Nephron progenitor cell (in vitro differentiated cells): ENCODE measurements at regions not wholly inside any gene's neighbourhood (a gene's known extent, or its start where the extent isn't known, plus 50 kb on each side); places are given as distances from the start of the nearest gene placed in this dataset.
"Not testable (repeated sequence)": the region's sequence is repeated elsewhere in the genome, so short reads cannot be mapped to it uniquely, and the experiment has no call there.

Experiments
- DNase-seq: peaks from one replicate; pipeline ENCODE4 v3.0.0; 2021
- H3K27ac Mint-ChIP-seq: 2 replicates; pipeline ENCODE4 v1.8.0; 2021; ENCODE audit warnings: mild to moderate bottlenecking, moderate library complexity, mixed read lengths
- H3K27me3 Mint-ChIP-seq: 2 replicates; pipeline ENCODE4 v1.8.0; 2021; ENCODE audit warnings: mild to moderate bottlenecking, low read depth, mixed read lengths; ENCODE audit not compliant: poor library complexity
- H3K36me3 Mint-ChIP-seq: 2 replicates; pipeline ENCODE4 v1.8.0; 2021; ENCODE audit warnings: low read depth, mixed read lengths
- H3K4me1 Mint-ChIP-seq: 2 replicates; pipeline ENCODE4 v1.8.0; 2021; ENCODE audit warnings: mixed read lengths
- H3K4me3 Mint-ChIP-seq: 2 replicates; pipeline ENCODE4 v1.8.0; 2021; ENCODE audit warnings: mild to moderate bottlenecking, moderate library complexity, mixed read lengths
- H3K9me3 Mint-ChIP-seq: 2 replicates; pipeline ENCODE4 v1.8.0; 2021; ENCODE audit warnings: mild to moderate bottlenecking, moderate library complexity, mixed read lengths
- TF ChIP-seq, protein P1 (sequence below): fragments of 200-600 bp; sonication (generic); IDR thresholded peaks from 2 replicates; pipeline ENCODE4 v1.5.0; 2021; ENCODE audit warnings: antibody characterized with exemption

DNA sequence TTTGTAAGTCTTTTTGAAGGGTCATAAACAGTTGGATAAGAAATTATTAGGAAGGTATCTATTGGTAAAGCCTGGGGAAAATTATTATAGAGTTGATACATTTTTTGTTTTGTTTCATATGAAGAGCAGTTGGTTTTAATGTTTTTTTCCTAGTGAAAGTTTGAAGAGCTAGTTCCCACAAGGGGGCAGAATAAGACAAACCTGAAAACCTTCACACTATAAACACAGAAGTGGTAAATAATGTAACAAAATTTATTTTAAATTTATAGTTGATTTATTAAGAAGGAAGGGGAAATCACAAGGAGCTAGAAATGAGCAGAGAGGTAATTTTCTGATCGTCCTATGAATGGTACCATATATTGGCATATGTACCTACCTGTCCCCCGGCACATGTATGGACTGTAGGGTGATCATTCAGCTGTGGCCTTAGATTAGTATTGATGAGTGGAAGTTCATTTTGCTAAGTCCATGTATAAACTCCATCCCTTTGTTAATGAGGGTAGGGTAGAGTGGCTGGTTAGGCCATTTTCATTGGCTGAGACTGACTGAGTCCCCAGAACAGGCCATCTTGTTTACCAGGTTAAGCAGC lies 116.3 kb downstream of the TANC2 start:
- Mint-ChIP-seq H3K36me3 (peaks cover 6% of the 10 kb centered on the region), H3K9me3 (peaks cover 12% of the 10 kb centered on the region), H3K27ac (no peak overlapping the region), H3K27me3 (no peaks in the 10 kb centered on the region), H3K4me1 (peaks cover 20% of the 10 kb centered on the region), H3K4me3 (no peak overlapping the region)
- no peak for DNase-seq
- TF ChIP-seq, protein P1, sequence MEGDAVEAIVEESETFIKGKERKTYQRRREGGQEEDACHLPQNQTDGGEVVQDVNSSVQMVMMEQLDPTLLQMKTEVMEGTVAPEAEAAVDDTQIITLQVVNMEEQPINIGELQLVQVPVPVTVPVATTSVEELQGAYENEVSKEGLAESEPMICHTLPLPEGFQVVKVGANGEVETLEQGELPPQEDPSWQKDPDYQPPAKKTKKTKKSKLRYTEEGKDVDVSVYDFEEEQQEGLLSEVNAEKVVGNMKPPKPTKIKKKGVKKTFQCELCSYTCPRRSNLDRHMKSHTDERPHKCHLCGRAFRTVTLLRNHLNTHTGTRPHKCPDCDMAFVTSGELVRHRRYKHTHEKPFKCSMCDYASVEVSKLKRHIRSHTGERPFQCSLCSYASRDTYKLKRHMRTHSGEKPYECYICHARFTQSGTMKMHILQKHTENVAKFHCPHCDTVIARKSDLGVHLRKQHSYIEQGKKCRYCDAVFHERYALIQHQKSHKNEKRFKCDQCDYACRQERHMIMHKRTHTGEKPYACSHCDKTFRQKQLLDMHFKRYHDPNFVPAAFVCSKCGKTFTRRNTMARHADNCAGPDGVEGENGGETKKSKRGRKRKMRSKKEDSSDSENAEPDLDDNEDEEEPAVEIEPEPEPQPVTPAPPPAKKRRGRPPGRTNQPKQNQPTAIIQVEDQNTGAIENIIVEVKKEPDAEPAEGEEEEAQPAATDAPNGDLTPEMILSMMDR: peak; percentile 28

DNA sequence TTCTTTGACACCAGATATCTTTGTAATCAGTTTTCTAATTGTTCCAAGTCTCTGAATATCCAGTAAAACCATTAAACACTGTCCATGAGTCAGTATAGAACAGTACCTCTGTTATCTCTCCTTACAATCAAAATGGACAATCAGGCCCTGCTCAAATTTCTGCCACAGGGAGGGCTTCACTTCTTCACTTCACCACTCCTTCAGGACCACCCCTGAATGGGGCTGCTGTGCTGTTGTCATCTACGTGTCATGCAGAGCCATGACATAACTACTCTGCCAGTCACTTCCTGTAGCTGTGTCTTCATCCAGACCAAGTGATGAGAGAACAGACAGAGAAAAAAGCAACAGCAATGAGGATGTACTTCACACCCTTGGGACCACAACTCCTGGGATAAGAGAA lies 116.9 kb downstream of the TANC2 start:
- peaks cover 12% of the 10 kb centered on the region for H3K9me3 Mint-ChIP-seq
- H3K4me1 Mint-ChIP-seq: peaks cover 18% of the 10 kb centered on the region
- TF ChIP-seq, protein P1: no peak
- H3K27ac Mint-ChIP-seq: no peak overlapping the region
- H3K4me3 Mint-ChIP-seq: no peak overlapping the region
- H3K27me3 Mint-ChIP-seq: no peaks in the 10 kb centered on the region
- no peak for DNase-seq
- H3K36me3 Mint-ChIP-seq: peaks cover 11% of the 10 kb centered on the region

DNA sequence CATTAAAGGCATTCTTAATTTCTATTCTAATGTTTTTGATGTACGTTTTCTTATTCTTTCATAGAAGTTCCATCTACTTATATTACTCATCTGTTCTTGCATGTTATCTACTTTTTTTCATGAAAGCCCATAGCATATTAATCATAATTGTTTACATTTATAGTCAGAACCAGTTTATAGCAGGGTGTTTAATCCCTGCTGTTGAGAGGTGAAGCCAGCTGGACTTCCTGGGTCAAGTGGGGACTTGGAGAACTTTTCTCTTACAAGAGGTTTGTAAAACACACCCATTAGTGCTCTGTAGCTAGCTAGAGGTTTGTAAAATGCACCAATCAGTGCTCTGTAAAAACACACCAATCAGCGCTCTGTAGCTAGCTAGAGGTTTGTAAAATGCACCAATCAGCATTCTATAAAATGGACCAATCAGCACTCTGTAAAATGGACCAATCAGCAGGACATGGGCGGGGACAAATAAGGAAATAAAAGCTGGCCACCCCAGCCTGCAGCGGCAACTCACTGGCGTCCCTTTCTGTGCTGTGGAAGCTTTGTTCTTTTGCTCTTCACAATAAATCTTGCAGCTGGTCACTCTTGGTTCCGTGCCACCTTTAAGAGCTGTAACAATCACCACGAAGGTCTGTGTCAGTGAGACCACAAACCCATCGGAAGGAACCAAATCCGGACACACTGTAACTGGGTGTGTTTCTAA lies 120.6 kb downstream of the TANC2 start:
- no peak overlapping the region for H3K4me3 Mint-ChIP-seq
- H3K36me3 Mint-ChIP-seq: peaks cover 16% of the 10 kb centered on the region
- no peak for DNase-seq
- no peaks in the 10 kb centered on the region for H3K27me3 Mint-ChIP-seq
- H3K4me1 Mint-ChIP-seq: peaks cover 5% of the 10 kb centered on the region
- no peak overlapping the region for H3K27ac Mint-ChIP-seq
- TF ChIP-seq, protein P1: no peak
- H3K9me3 Mint-ChIP-seq: peaks cover 29% of the 10 kb centered on the region

DNA sequence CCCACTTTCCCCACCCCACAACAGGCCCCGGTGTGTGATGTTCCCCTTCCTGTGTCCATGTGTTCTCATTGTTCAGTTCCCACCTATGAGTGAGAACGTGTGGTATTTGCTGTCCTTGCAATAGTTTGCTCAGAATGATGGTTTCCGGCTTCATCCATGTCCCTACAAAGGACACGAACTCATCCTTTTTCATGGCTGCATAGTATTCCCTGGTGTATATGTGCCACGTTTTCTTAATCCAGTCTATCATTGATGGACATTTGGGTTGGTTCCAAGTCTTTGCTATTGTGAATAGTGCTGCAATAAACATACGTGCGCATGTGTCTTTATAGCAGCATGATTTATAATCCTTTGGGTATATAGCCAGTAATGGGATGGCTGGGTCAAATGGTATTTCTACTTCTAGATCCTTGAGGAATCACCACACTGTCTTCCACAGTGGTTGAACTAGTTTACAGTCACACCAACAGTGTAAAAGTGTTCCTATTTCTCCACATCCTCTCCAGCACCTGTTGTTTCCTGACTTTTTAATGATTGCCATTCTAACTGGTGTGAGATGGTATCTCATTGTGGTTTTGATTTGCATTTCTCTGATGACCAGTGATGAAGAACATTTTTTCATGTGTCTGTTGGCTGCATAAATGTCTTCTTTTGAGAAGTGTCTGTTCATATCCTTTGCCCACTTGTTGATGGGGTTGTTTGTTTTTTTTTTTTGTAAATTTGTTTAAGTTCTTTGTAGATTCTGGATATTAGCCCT lies 124.5 kb downstream of the TANC2 start:
- H3K27ac Mint-ChIP-seq, H3K27me3 Mint-ChIP-seq, H3K4me1 Mint-ChIP-seq, DNase-seq, H3K4me3 Mint-ChIP-seq: not testable (repeated sequence)
- Mint-ChIP-seq H3K36me3 (peaks cover 16% of the 10 kb centered on the region), H3K9me3 (peaks cover 34% of the 10 kb centered on the region)

DNA sequence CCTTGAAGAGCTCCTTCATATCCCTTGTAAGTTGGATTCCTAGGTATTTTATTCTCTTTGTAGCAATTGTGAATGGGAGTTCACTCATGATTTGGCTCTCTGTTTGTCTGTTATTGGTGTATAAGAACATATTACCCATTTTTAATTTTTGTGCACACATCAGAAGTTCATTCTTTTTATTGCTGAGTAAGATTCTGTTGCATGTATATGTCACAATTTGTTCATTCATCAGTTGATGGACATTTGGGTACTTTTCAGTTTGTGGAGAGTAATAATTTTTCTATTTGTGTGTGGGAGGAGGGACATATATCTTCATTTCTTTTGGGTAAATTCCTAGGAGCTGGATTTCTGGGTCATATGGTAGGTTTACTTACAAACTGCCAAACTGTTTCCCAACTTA lies 125.9 kb downstream of the TANC2 start:
- H3K4me3 Mint-ChIP-seq, H3K27me3 Mint-ChIP-seq, DNase-seq, H3K4me1 Mint-ChIP-seq, H3K27ac Mint-ChIP-seq: not testable (repeated sequence)
- H3K9me3 Mint-ChIP-seq: peaks cover 24% of the 10 kb centered on the region
- peaks cover 14% of the 10 kb centered on the region for H3K36me3 Mint-ChIP-seq

DNA sequence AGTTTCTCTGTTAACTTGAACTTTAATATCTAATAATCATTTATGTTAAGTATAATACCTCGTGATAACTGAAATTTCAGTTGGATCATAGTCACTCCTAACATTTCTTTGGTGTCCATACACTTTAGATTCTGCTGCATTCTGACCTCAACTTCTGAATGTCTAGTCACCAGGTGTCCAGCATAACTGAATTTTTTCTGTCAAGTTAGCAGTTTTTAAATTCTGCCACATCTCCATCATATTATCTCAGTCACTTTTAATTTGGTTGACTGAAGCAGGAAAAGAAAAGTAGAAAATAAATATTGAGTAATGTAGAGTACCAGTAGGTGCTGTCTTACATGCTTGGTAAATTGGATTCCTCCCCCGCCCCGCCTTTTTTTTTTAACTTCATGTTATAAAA lies 128.6 kb downstream of the TANC2 start:
- Mint-ChIP-seq H3K4me3 (no peak overlapping the region), H3K4me1 (no peaks in the 10 kb centered on the region), H3K9me3 (peaks cover 16% of the 10 kb centered on the region), H3K36me3 (no peaks in the 10 kb centered on the region), H3K27me3 (no peaks in the 10 kb centered on the region), H3K27ac (no peak overlapping the region)
- TF ChIP-seq, protein P1: no peak
- DNase-seq: no peak
